ENCODE measurements at regions not wholly inside any gene's neighbourhood (a gene's known extent, or its start where the extent isn't known, plus 50 kb on each side); places are given as distances from the start of the nearest gene placed in this dataset.
"Not testable (repeated sequence)": the region's sequence is repeated elsewhere in the genome, so short reads cannot be mapped to it uniquely, and the experiment has no call there.

GRCh38 chr12:59326457-59326856 lies 269.4 kb upstream of the SLC16A7 start:
- H3K9me3 ChIP-seq (ENCODE audit: control insufficient read depth, insufficient read depth, low read depth, low read length); BruUV-seq (replicated peaks); CTCF ChIA-PET; POLR2A ChIA-PET; H3K36me3 ChIP-seq (ENCODE audit: control insufficient read depth, insufficient read depth, low read length); in situ Hi-C loops (cut with HindIII; ENCODE audit: low pct_unique_long_range_greater_than_20kb, low sequenced_read_pairs); ATAC-seq; H3K4me3 ChIP-seq (ENCODE audit: low read depth in 2 of 2, low read length in 2 of 2); DNase-seq (ENCODE audit: low read depth, low spot score); H3K4me1 ChIP-seq (ENCODE audit: control insufficient read depth, insufficient read depth, low read length); H3K27me3 ChIP-seq (ENCODE audit: control insufficient read depth, insufficient read depth, low read length); H3K27ac ChIP-seq (ENCODE audit: low read length); intact Hi-C loops (cut with micrococcal nuclease; ENCODE audit: unreplicated experiment): not testable (repeated sequence)

- in situ Hi-C loops (cut with HindIII; ENCODE audit: low pct_unique_long_range_greater_than_20kb, low sequenced_read_pairs) (no loop called here), intact Hi-C loops (cut with micrococcal nuclease; ENCODE audit: unreplicated experiment) (no loop called here)
- DNase-seq (ENCODE audit: low read depth, low spot score), result no peak
- no peak overlapping the region for H3K4me3 ChIP-seq (ENCODE audit: low read depth in 2 of 2, low read length in 2 of 2)
- no peaks in the 10 kb centered on the region for H3K27me3 ChIP-seq (ENCODE audit: control insufficient read depth, insufficient read depth, low read length)
- no peak overlapping the region for H3K27ac ChIP-seq (ENCODE audit: low read length)
- POLR2A ChIA-PET, result no interaction called here
- CTCF ChIA-PET, result no interaction called here
- no peaks in the 10 kb centered on the region for H3K4me1 ChIP-seq (ENCODE audit: control insufficient read depth, insufficient read depth, low read length)
- TF ChIP-seq REST (IDR thresholded peaks at IDR 0.05; ENCODE audit: insufficient read depth in 1 of 2, low read depth in 2 of 2, low read length in 1 of 2) (no peak), TCF7L2 (IDR thresholded peaks at IDR 0.05; ENCODE audit: low read depth, low read length) (no peak), POLR2AphosphoS5 (IDR thresholded peaks at IDR 0.05; ENCODE audit: low read depth, low read length) (no peak), SIN3A (IDR thresholded peaks at IDR 0.05; ENCODE audit: borderline replicate concordance, insufficient read depth, low read depth, low read length) (no peak), CTCF (IDR thresholded peaks at IDR 0.05) (no peak)
- H3K36me3 ChIP-seq (ENCODE audit: control insufficient read depth, insufficient read depth, low read length), result no peaks in the 10 kb centered on the region
- H3K9me3 ChIP-seq (ENCODE audit: control insufficient read depth, insufficient read depth, low read depth, low read length), result no peaks in the 10 kb centered on the region
- ATAC-seq, result no peak
- BruUV-seq (replicated peaks), result no TSS peak
Measured at GRCh38 chr12:59322473-59322872, 273.4 kb upstream of the SLC16A7 start.

DNA sequence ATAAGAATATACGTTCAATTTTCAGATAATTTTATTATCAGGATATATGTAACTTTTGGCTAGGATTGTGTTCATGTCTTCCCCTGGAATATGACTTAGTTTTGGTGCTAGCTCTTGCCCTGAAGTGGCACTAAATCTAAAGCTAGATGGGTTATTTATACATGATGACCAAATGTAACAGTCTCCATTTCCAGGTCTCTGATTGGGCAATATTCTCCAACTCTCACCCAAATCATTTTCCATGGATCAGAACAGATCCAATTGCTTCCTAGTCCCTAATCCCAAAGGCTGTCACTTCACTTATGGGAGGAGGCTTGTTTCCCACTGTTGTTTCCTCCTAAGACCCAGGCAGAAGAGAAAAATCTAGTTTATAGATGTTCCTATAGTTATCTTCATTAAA lies 274.6 kb upstream of the SLC16A7 start:
- TF ChIP-seq REST (IDR thresholded peaks at IDR 0.05; ENCODE audit: insufficient read depth in 1 of 2, low read depth in 2 of 2, low read length in 1 of 2) (no peak), TCF7L2 (IDR thresholded peaks at IDR 0.05; ENCODE audit: low read depth, low read length) (no peak), CTCF (IDR thresholded peaks at IDR 0.05) (no peak), SIN3A (IDR thresholded peaks at IDR 0.05; ENCODE audit: borderline replicate concordance, insufficient read depth, low read depth, low read length) (no peak), POLR2AphosphoS5 (IDR thresholded peaks at IDR 0.05; ENCODE audit: low read depth, low read length) (no peak)
- Histone ChIP-seq H3K4me1 (ENCODE audit: control insufficient read depth, insufficient read depth, low read length) (no peaks in the 10 kb centered on the region), H3K27ac (ENCODE audit: low read length) (no peak overlapping the region), H3K4me3 (ENCODE audit: low read depth in 2 of 2, low read length in 2 of 2) (no peak overlapping the region), H3K36me3 (ENCODE audit: control insufficient read depth, insufficient read depth, low read length) (no peaks in the 10 kb centered on the region), H3K9me3 (ENCODE audit: control insufficient read depth, insufficient read depth, low read depth, low read length) (no peaks in the 10 kb centered on the region), H3K27me3 (ENCODE audit: control insufficient read depth, insufficient read depth, low read length) (no peaks in the 10 kb centered on the region)
- intact Hi-C loops (cut with micrococcal nuclease; ENCODE audit: unreplicated experiment) (no loop called here), in situ Hi-C loops (cut with HindIII; ENCODE audit: low pct_unique_long_range_greater_than_20kb, low sequenced_read_pairs) (no loop called here)
- ATAC-seq (no peak), DNase-seq (ENCODE audit: low read depth, low spot score) (no peak)
- ChIA-PET CTCF (no interaction called here), POLR2A (no interaction called here)
- BruUV-seq (replicated peaks), result no TSS peak
